GM18951 (cell line): ENCODE measurements at regions not wholly inside any gene's neighbourhood (a gene's known extent, or its start where the extent isn't known, plus 50 kb on each side); places are given as distances from the start of the nearest gene placed in this dataset.
"Not testable (repeated sequence)": the region's sequence is repeated elsewhere in the genome, so short reads cannot be mapped to it uniquely, and the experiment has no call there.

Source experiments
- POLR2A ChIP-seq: IDR thresholded peaks from 4 replicates; pipeline ENCODE4 v1.6.1; 2011; ENCODE audit warnings: mild to moderate bottlenecking; ENCODE audit not compliant: insufficient read length, insufficient read depth; ENCODE audit errors: extremely low read depth
- in situ Hi-C: fragments of 300-500 bp; cut with MboI; formaldehyde crosslinking; loops from one replicate; pipeline ENCODE4 v1.12.0; 2022; ENCODE audit warnings: low sequenced_read_pairs, mixed read lengths, inconsistent platforms; ENCODE audit not compliant: unreplicated experiment

GRCh38 chr5:1641560-1642166, 117.9 kb upstream of the LPCAT1 start:
- in situ Hi-C loops: loop anchor here (10.0 kb wide), 1 partner anchor 467 kb away; no protein-coding TSS in a partner anchor
- TF ChIP-seq POLR2A: no peak

- in situ Hi-C loops: loop anchor here (10.0 kb wide), 1 partner anchor 466 kb away; no protein-coding TSS in a partner anchor
- TF ChIP-seq POLR2A: no peak
These were observed 117.3 kb upstream of the LPCAT1 start for GRCh38 chr5:1641041-1641440.

- TF ChIP-seq POLR2A: no peak
- in situ Hi-C loops: loop anchor here (10.0 kb wide), 1 partner anchor 466 kb away; no protein-coding TSS in a partner anchor
These were observed 116.7 kb upstream of the LPCAT1 start for GRCh38 chr5:1640421-1640881.

- in situ Hi-C loops: loop anchor here (10.0 kb wide), 1 partner anchor 465 kb away; no protein-coding TSS in a partner anchor
These were observed 116.0 kb upstream of the LPCAT1 start for GRCh38 chr5:1639757-1640156.

GRCh38 chr5:1638658-1639400, 115.1 kb upstream of the LPCAT1 start:
- no peak for TF ChIP-seq POLR2A

More at GRCh38 chr5:1639757-1640156, 116.0 kb upstream of the LPCAT1 start:
- TF ChIP-seq POLR2A: no peak

GRCh38 chr5:1637639-1638481, 114.1 kb upstream of the LPCAT1 start:
- TF ChIP-seq POLR2A: no peak

More at GRCh38 chr5:1638658-1639400, 115.1 kb upstream of the LPCAT1 start:
- in situ Hi-C loops: no loop called here

GRCh38 chr5:1636981-1637638, 113.3 kb upstream of the LPCAT1 start:
- in situ Hi-C loops: no loop called here
- no peak for TF ChIP-seq POLR2A

More at GRCh38 chr5:1637639-1638481, 114.1 kb upstream of the LPCAT1 start:
- in situ Hi-C loops: no loop called here

- in situ Hi-C loops: not testable (repeated sequence)
These were observed 112.5 kb upstream of the LPCAT1 start for GRCh38 chr5:1636208-1636770.

- in situ Hi-C loops: not testable (repeated sequence)
These were observed 111.7 kb upstream of the LPCAT1 start for GRCh38 chr5:1635477-1635876.

- in situ Hi-C loops: no loop called here
- no peak for TF ChIP-seq POLR2A
These were observed 110.5 kb upstream of the LPCAT1 start for GRCh38 chr5:1634337-1634661.

- peak; percentile 93 for TF ChIP-seq POLR2A
- in situ Hi-C loops: no loop called here
These were observed 110.0 kb upstream of the LPCAT1 start for GRCh38 chr5:1633605-1634336.

- in situ Hi-C loops: not testable (repeated sequence)
These were observed 107.2 kb upstream of the LPCAT1 start for GRCh38 chr5:1631004-1631403.

GRCh38 chr5:1626397-1626796, 102.6 kb upstream of the LPCAT1 start:
- in situ Hi-C loops: not testable (repeated sequence)

GRCh38 chr5:1619531-1619930, 95.8 kb upstream of the LPCAT1 start:
- in situ Hi-C loops: not testable (repeated sequence)

GRCh38 chr5:1618296-1618865, 94.6 kb upstream of the LPCAT1 start:
- in situ Hi-C loops: not testable (repeated sequence)

- in situ Hi-C loops: not testable (repeated sequence)
These were observed 93.5 kb upstream of the LPCAT1 start for GRCh38 chr5:1617236-1617755.

GRCh38 chr5:1613515-1613914, 89.8 kb upstream of the LPCAT1 start:
- in situ Hi-C loops: not testable (repeated sequence)

- in situ Hi-C loops: not testable (repeated sequence)
These were observed 86.8 kb upstream of the LPCAT1 start for GRCh38 chr5:1610526-1610925.
